Epithelial cell of prostate (primary cell): ENCODE measurements at regions not wholly inside any gene's neighbourhood (a gene's known extent, or its start where the extent isn't known, plus 50 kb on each side); places are given as distances from the start of the nearest gene placed in this dataset.

Source experiments
- DNase-seq: peaks from one replicate; pipeline ENCODE4 v3.0.0-alpha.2; 2011; ENCODE audit warnings: low read depth, low spot score
- H3K27ac ChIP-seq: fragments of 450-650 bp; 2 replicates; pipeline ENCODE4 v1.5.1; 2017; ENCODE audit warnings: mild to moderate bottlenecking

DNA sequence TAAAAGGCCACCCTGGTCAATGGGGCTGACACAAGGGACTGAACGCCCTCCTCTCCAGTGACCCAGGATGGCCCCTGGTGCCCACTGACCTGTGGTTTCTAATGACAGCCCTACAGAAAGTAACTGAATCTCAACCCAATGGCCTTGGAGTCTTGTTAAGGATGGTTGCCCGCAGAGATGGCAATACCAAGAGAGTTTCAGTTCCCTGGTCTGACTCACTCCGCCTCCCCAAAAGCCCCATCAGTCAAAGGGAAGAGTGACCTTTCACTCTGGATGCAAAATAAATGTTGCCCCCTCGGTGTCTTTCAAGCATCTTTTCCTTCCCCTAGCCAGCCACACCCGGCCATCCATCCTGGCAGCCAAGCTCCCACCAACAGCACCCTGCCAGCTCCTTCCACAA lies 57.7 kb upstream of the ISX start:
- H3K27ac ChIP-seq: no peak overlapping the region
- DNase-seq: no peak

DNA sequence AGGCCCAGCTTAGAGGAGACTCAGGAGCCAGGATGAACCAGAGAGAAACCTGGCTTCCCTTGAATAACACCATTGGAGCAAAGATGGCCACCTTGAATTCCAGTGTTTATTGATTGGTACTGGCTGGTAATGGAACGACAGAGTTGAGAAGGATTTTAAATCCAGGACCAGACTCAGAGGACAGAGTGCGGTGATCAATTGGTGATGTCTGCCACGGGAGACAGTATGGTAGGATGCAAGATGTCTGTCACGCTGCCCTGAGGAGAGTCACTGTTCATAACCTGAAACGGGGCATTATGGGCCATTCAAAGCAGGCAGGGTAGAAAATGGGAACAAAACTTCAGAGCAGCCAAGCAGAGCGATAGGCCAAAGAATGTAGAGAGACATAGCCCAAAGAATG lies 55.4 kb upstream of the ISX start:
- no peak for DNase-seq
- no peak overlapping the region for H3K27ac ChIP-seq

DNA sequence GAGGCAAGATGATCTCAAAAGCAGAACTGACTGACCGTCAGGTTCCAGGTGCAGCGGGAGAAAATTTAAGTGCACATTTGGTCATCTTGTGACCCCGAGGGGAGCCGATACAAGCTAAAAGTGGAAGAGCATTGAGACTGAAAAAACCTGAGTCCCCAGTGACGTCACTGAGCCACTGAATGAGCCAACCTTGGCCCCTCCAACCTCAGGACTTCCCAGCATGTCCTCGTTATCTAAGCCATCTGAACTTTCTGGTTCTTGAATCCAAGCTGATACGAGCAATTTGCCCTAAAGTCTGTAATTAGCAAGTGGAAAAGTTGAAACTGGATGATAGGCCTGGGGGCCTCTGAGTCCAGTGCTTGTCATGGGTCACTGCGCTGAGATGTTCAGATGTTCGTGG lies 51.1 kb upstream of the ISX start:
- DNase-seq: no peak
- H3K27ac ChIP-seq: no peak overlapping the region
